ENCODE measurements at regions not wholly inside any gene's neighbourhood (a gene's known extent, or its start where the extent isn't known, plus 50 kb on each side); places are given as distances from the start of the nearest gene placed in this dataset.

DNA sequence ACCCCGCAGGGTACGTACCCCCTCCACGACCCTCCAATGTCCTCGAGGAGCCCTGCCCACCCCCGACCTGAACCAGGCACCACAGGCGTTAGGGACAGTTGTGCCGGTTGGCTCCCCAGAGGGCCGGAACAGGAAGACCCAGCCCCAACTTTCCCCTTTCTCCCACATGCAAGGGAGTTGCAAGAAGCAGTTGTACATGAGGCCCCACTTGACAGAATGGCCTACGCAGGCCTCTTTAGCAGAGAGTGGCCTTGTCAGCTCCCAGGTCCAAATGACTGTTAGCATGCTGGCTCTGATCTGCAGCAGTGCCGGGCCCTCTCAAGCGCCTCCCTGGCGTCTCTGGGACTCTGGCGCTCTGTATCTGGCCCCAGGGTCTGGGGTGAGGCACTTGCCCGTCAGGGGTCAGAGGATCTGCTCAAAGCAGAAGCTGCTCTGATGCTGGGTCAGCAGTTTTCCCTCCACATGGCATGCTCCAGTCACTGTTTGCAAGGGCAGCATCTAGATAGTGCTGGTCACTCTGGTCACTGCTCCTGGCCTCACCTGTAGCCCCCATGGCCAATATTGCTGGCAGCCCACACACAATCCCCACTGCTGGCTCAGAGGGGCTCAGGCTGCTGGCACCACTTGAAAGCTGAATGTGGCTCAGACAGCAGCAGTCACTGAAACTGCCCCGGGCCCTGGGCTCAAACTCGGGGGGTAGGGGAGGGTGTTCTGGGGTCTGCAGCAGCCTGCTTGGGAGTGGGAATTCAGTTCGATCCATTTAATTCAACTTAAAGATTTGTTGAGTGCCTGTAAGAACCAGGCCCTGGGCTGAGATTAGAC is 254.5 kb downstream of the FAM43A start:
- peaks cover 2% of the 10 kb centered on the region for H3K23me2 ChIP-seq (ENCODE audit: insufficient read length, low read depth, low read length, poor library complexity, severe bottlenecking)
- Mint-ChIP-seq H3K27me3 (ENCODE audit: low read depth) (no peaks in the 10 kb centered on the region; the same call in 1 of the 2 replicates), H3K36me3 (ENCODE audit: insufficient read depth in 1 of 3, low read depth in 3 of 3) (no peaks in the 10 kb centered on the region), H3K9me3 (no peaks in the 10 kb centered on the region), H3K4me1 (peaks cover 0 to under 1% of the 10 kb centered on the region in 2 experiments; a peak in 2 of 4 replicates), H3K4me3 (no peak overlapping the region), H3K27ac (no peak overlapping the region)
- H3K9me3 ChIP-seq (ENCODE audit: control insufficient read depth, low read depth, low read length) = no peaks in the 10 kb centered on the region
- H3K23ac ChIP-seq (ENCODE audit: insufficient read length, low read depth, low read length) = no peak overlapping the region
- no peak overlapping the region for H4K8ac ChIP-seq (replicated peaks; ENCODE audit: insufficient read length, low read depth, low read length)
- no peak overlapping the region for H2BK12ac ChIP-seq (ENCODE audit: insufficient read length, low read depth, low read length)
- no peaks in the 10 kb centered on the region for H3K4me1 ChIP-seq (ENCODE audit: insufficient read depth, low read length)
- H2BK120ac ChIP-seq (ENCODE audit: low read depth, low read length, poor library complexity, severe bottlenecking) = no peak overlapping the region
- H3T11ph ChIP-seq (ENCODE audit: low read length) = no peak overlapping the region
- no peak overlapping the region for H2BK5ac ChIP-seq (ENCODE audit: insufficient read length, low read length)
- no peak overlapping the region for H4K91ac ChIP-seq (ENCODE audit: insufficient read length, low read depth, low read length)
- no peak overlapping the region for H2BK20ac ChIP-seq (ENCODE audit: low read depth, low read length, poor library complexity, severe bottlenecking)
- no peak overlapping the region for H3K27ac ChIP-seq (ENCODE audit: insufficient read length, low read depth, low read length)
- no peak overlapping the region for H3K9ac ChIP-seq (ENCODE audit: extremely low read depth, insufficient read length, low read length)
- no peaks in the 10 kb centered on the region for H3K27me3 ChIP-seq (ENCODE audit: insufficient read depth, low read length)
- no peak overlapping the region for H3K18ac ChIP-seq (ENCODE audit: insufficient read length, low read depth, low read length)
- no peak overlapping the region for H2AFZ ChIP-seq (ENCODE audit: low read length)
- H3K79me2 ChIP-seq (ENCODE audit: insufficient read depth, low read length) = no peaks in the 10 kb centered on the region
- H4K5ac ChIP-seq (ENCODE audit: insufficient read length, low read depth, low read length) = no peak overlapping the region
- WGBS (ENCODE audit: extremely low coverage, insufficient read length, low lambda C conversion rate) = no CpG with 5 or more reads among the region's 17 CpGs
- H4K20me1 ChIP-seq (ENCODE audit: control insufficient read depth, insufficient read depth, insufficient read length) = no peaks in the 10 kb centered on the region
- no peak overlapping the region for H2BK15ac ChIP-seq (ENCODE audit: low read depth, low read length)
- H3K79me1 ChIP-seq (ENCODE audit: insufficient read depth, low read depth, low read length, poor library complexity, severe bottlenecking) = no peaks in the 10 kb centered on the region
- no peak overlapping the region for H3K4me2 ChIP-seq (ENCODE audit: insufficient read depth, insufficient read length, low read length)
- DNase-seq = no peak
- H3K14ac ChIP-seq (ENCODE audit: insufficient read depth, low read length) = no peak overlapping the region
- no peak overlapping the region for H3K4ac ChIP-seq (ENCODE audit: low read depth, low read length)
- H3K56ac ChIP-seq (ENCODE audit: insufficient read length, low read depth, low read length) = no peak overlapping the region
- TF ChIP-seq, protein P1, sequence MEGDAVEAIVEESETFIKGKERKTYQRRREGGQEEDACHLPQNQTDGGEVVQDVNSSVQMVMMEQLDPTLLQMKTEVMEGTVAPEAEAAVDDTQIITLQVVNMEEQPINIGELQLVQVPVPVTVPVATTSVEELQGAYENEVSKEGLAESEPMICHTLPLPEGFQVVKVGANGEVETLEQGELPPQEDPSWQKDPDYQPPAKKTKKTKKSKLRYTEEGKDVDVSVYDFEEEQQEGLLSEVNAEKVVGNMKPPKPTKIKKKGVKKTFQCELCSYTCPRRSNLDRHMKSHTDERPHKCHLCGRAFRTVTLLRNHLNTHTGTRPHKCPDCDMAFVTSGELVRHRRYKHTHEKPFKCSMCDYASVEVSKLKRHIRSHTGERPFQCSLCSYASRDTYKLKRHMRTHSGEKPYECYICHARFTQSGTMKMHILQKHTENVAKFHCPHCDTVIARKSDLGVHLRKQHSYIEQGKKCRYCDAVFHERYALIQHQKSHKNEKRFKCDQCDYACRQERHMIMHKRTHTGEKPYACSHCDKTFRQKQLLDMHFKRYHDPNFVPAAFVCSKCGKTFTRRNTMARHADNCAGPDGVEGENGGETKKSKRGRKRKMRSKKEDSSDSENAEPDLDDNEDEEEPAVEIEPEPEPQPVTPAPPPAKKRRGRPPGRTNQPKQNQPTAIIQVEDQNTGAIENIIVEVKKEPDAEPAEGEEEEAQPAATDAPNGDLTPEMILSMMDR (conservative IDR thresholded peaks at IDR 0.05) = no peak
- H2AK5ac ChIP-seq (ENCODE audit: insufficient read length, low read length) = no peak overlapping the region
